NCI-H146 treated with DMSO at 0.1 percent for 48 hours (cell line): ENCODE measurements at regions not wholly inside any gene's neighbourhood (a gene's known extent, or its start where the extent isn't known, plus 50 kb on each side); places are given as distances from the start of the nearest gene placed in this dataset.
A peak's percentile ranks its signal among the peaks of the same experiment; 100 is the strongest.
"Not testable (repeated sequence)": the region's sequence is repeated elsewhere in the genome, so short reads cannot be mapped to it uniquely, and the experiment has no call there.

Source experiments
- DNase-seq: peaks from one replicate; lab custom pipeline; 2025; ENCODE audit not compliant: unreplicated experiment; lab: John Stamatoyannopoulos, UW

- DNase-seq = no peak
Observed at GRCh38 chrX:7640392-7640791, 202.6 kb upstream of the VCX start.

DNA sequence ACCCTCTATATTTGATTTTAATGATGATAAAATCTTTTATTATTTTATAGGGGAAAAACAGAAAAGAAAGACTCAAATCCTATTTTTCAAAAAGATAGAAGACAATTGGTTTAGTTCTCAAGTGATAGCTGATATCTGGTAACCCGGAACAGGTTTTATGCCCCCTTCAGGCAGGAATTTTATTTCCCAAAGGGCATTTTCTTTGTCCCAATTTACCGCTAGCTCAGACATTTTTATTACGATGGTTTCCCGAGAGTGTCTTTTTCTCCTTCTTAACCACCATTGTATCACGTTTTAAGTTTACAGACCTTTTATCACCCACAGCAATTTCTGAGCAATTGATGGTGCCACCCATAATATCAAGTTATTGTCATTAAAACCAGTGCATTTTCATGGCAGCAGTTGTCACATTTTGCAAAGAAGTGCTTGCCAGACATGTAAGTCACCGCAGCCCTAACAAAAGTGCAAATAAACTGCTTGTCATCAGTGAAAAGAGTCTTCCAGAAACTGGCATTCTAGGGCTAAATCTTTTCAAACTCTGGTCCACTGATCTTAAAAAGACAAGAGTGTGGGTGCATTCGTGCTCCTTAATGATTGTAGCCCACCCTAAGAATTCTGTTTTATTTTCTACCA is 204.8 kb upstream of the VCX start:
- no peak for DNase-seq

GRCh38 chrX:7637066-7637465 is 205.9 kb upstream of the VCX start:
- no peak for DNase-seq

- DNase-seq = no peak
Observed at GRCh38 chrX:7635604-7636003, 207.4 kb upstream of the VCX start.

GRCh38 chrX:7620560-7620959 is 222.4 kb upstream of the VCX start:
- peak; percentile 23 for DNase-seq

DNA sequence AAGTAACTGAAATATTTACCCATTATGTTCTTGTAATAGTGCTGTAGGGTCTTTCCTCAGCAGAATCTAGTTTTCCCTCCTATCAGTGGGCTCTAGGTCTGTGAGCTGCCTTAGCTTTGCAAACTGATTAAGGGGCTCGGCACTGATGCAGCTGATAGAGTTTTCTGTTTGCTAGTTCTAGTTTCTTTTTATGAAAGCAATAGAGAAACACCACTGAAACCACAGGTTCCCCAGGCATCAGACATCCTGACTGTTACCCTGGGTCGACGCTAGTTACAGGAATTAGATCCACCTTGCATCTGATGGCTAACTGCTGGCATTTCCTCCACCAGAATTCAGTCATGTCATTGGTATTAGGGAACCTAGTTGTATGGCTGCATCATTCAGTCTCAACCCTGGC is 225.0 kb upstream of the VCX start:
- no peak for DNase-seq

- peak; percentile 72 for DNase-seq
Observed at GRCh38 chrX:7614616-7615015, 228.4 kb upstream of the VCX start.

- DNase-seq = not testable (repeated sequence)
Observed at GRCh38 chrX:7608625-7609024, 234.3 kb upstream of the VCX start.

GRCh38 chrX:7606039-7606652 is 236.8 kb upstream of the VCX start:
- DNase-seq = peak; percentile 85

DNA sequence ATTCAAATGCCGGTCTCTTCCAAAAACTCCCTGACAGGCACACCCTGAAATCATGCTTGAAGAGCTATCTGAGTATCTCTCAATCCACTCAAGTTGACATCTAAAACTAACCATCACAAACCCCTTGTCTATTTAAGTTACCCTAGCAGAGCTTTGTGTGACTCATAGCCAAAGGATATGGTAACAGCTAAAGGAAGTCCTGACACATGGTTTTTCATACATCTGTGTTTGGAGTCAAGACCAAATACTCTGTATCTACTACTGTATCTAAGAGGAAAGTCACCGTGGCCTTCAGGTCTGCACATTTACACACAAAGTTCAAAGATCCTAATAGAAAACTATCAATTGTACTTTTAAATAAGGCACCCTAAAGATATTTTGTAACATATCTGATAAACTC is 239.6 kb upstream of the VCX start:
- no peak for DNase-seq

- DNase-seq = no peak
Observed at GRCh38 chrX:7596822-7597221, 246.1 kb upstream of the VCX start.

GRCh38 chrX:7593370-7593769 is 249.6 kb upstream of the VCX start:
- not testable (repeated sequence) for DNase-seq

DNA sequence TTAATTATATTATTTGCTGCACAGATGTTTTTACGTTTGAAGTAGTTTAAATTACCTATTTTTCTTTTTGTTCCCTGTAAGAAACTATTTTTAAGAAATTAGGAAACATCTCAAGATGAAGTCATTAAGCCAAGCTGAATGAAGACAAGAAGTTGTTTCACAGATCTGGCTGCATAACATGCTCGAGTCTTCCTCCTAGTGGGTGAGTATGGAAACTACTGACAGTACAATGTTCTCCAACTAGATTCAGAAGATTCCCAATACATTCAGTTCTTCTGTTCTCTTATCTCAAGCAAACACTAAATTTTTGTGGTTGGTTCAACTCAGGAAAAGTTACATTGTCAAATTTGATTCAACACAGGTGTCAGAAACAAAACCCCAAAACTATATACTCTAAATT is 256.8 kb upstream of the VCX start:
- DNase-seq = peak; percentile 15

DNA sequence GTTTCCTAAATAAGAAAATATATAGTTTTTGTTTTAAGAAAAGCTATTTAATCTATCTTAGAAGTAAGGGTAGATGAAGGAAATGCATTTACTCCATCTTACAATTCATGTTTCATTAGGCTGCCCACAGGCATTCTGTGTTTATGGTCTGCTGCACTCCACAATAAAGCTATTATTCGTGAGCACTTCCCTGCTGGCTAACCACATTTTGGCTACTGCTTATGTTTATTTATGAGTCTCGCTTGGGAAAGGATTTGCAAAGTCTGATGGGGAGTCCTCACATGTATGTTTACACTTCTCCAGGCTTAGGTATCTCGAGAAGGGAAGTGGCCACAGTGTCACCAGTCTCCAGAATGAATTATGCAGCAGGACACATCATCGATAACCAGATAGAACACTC is 260.8 kb upstream of the VCX start:
- DNase-seq = peak; percentile 67

DNA sequence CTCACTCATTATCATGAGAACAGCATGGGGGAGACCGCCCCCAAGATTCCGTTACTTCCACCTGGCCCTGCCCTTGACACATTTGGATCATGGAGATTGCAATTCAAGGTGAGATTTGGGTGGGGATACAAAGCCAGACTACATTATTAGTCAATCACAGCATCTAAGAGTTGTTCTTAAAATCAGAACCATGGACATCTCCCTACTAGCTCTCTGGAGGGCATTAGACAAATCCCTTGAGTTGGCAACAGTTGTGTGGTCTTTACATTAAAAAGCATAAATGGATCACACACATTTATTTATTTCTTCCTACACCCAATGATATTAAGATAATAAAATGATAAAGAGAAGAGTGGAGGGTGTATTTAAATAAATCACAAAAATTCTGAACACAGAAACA is 262.8 kb upstream of the VCX start:
- no peak for DNase-seq

GRCh38 chrX:7574325-7574724 is 268.6 kb upstream of the VCX start:
- DNase-seq = no peak

DNA sequence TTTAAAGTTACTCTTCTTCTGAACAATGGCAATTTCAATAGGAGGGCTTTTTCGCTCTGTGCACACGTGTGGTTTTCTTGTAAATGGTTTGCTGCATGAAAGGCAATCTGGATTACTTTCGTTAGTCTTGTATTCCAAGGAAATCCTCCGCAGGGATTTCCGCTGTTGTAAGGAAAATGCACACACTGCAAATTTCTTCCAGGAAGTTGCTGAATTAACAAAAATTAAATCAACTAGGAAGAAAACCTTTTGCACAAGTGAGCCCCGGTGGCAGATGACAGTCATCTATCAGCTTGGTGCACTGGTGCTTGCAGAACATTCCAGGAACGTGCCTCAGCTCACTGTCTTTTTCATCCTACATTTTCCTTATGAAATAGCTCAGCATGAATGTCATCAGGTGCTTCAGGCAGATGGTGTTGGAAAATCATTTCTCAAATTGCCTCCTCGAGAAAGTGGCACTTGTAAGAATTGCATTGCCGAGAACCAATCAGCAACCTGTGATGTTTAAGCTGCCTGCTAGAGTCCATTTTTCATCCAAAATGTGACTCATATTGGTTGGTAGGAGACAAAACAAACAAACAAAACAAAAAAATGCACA is 272.4 kb upstream of the VCX start:
- DNase-seq = no peak

GRCh38 chrX:7568597-7568996 is 274.4 kb upstream of the VCX start:
- DNase-seq = no peak

- DNase-seq = no peak
Observed at GRCh38 chrX:7568130-7568529, 274.8 kb upstream of the VCX start.

- DNase-seq = no peak
Observed at GRCh38 chrX:7552760-7553159, 290.2 kb upstream of the VCX start.

DNA sequence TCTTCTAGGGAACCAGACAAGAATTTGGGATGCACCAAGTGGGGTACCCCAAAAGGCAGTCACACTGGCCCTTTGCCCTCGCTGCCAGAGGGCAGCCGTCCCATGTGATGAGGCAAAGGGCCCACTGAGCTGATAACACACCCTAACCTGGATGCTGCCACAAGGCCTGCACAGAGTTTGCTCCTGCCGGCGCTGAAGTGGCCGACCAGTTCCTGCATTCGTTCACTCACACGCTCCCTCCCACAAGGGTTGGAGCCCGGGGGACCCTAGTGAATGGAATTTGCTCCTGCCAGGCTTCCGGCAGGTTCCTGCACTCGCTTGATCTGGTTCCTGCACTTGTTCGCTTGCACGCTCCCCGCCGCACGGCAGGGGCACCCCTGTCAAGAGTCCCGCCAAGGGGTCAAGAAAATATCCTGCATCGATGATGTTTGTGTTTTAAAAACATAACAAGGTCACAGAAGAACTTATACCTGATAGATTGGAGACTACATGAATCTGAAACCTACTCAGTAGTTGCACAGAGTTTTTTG is 296.4 kb upstream of the VCX start:
- no peak for DNase-seq

DNA sequence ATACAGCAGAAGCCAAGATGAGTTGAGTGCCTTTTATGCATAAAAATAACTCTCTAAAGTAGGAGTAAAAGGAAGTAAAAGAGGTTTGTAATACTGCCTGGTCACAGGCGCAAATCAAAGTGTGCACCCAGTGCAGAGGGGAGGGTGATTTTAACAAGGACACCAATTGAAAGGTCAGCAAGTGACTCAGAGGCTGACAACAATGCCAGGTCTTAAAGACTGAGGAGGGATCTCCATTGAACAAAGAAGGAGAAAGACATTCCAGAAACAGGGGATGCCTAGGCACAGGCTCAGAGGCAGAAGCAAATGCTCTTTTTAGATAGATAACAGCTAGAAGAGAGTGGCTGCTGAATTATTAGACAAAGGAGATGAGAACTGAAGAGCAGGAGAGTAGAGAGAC is 297.4 kb upstream of the VCX start:
- no peak for DNase-seq
